CMK (cell line): ENCODE measurements at regions not wholly inside any gene's neighbourhood (a gene's known extent, or its start where the extent isn't known, plus 50 kb on each side); places are given as distances from the start of the nearest gene placed in this dataset.
A peak's percentile ranks its signal among the peaks of the same experiment; 100 is the strongest.
"Not testable (repeated sequence)": the region's sequence is repeated elsewhere in the genome, so short reads cannot be mapped to it uniquely, and the experiment has no call there.

Source experiments
- DNase-seq: peaks from one replicate; pipeline ENCODE4 v3.0.0-alpha.2; 2010; ENCODE audit warnings: low read depth

GRCh38 chr12:73053893-73054292, 781.7 kb downstream of the TRHDE start:
- DNase-seq, result peak; percentile 45

GRCh38 chr12:73057428-73057827, 785.3 kb downstream of the TRHDE start:
- no peak for DNase-seq

- no peak for DNase-seq
Measured at GRCh38 chr12:73065913-73066312, 793.7 kb downstream of the TRHDE start.

- no peak for DNase-seq
Measured at GRCh38 chr12:73067616-73068015, 795.4 kb downstream of the TRHDE start.

- no peak for DNase-seq
Measured at GRCh38 chr12:73072214-73072613, 800.0 kb downstream of the TRHDE start.

- DNase-seq, result no peak
Measured at GRCh38 chr12:73076760-73077159, 804.6 kb downstream of the TRHDE start.

- DNase-seq, result no peak
Measured at GRCh38 chr12:73083736-73084135, 811.6 kb downstream of the TRHDE start.

GRCh38 chr12:73106296-73106695, 834.1 kb downstream of the TRHDE start:
- DNase-seq, result no peak

GRCh38 chr12:73106896-73107295, 834.7 kb downstream of the TRHDE start:
- no peak for DNase-seq

GRCh38 chr12:73110816-73111215, 838.6 kb downstream of the TRHDE start:
- DNase-seq, result no peak

GRCh38 chr12:73112035-73112816, 840.1 kb downstream of the TRHDE start:
- no peak for DNase-seq

GRCh38 chr12:73124480-73124879, 852.3 kb downstream of the TRHDE start:
- DNase-seq, result no peak

GRCh38 chr12:73125148-73125547, 853.0 kb downstream of the TRHDE start:
- DNase-seq, result no peak

- DNase-seq, result peak; percentile 37
Measured at GRCh38 chr12:73136386-73136785, 864.2 kb downstream of the TRHDE start.

GRCh38 chr12:73139642-73140041, 867.5 kb downstream of the TRHDE start:
- DNase-seq, result not testable (repeated sequence)

GRCh38 chr12:73158341-73158740, 886.2 kb downstream of the TRHDE start:
- no peak for DNase-seq

- DNase-seq, result peak; percentile 8
Measured at GRCh38 chr12:73159954-73160353, 887.8 kb downstream of the TRHDE start.

- DNase-seq, result no peak
Measured at GRCh38 chr12:73161970-73162369, 889.8 kb downstream of the TRHDE start.

GRCh38 chr12:73180734-73181133, 908.6 kb downstream of the TRHDE start:
- DNase-seq, result no peak

GRCh38 chr12:73181244-73181643, 909.1 kb downstream of the TRHDE start:
- no peak for DNase-seq

- no peak for DNase-seq
Measured at GRCh38 chr12:73185403-73185802, 913.2 kb downstream of the TRHDE start.

GRCh38 chr12:73186272-73186671, 914.1 kb downstream of the TRHDE start:
- no peak for DNase-seq

- DNase-seq, result no peak
Measured at GRCh38 chr12:73187765-73188164, 915.6 kb downstream of the TRHDE start.

GRCh38 chr12:73210548-73211204, 938.5 kb downstream of the TRHDE start:
- no peak for DNase-seq
